ENCODE measurements at regions not wholly inside any gene's neighbourhood (a gene's known extent, or its start where the extent isn't known, plus 50 kb on each side); places are given as distances from the start of the nearest gene placed in this dataset.

DNA sequence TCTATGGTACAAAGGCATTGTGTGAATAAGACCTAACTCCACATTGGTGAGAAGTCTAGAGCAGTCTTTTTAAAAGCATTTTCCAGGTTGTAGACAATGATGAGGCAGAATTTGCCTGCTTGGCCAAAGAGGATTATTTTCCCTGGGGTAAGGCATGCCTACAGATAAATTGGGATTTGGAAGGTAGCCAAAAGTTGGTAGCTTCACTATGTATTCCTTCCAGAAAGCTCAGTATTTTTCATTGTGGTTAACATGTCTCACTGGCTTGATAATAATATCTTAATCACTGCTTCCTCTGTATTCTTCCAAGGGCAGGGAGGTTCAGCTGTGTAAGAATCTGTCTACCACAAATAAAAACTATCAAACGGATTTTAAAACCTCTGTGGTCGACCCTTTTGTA, 590.8 kb upstream of the PRMT6 start:
- H3K27me3 Mint-ChIP-seq (ENCODE audit: low read depth), result no peaks in the 10 kb centered on the region
- Histone ChIP-seq H2BK20ac (ENCODE audit: low read depth, low read length, poor library complexity, severe bottlenecking) (no peak overlapping the region), H3K27me3 (ENCODE audit: insufficient read depth, low read length) (no peaks in the 10 kb centered on the region), H4K5ac (ENCODE audit: insufficient read length, low read depth, low read length) (no peak overlapping the region), H3K23ac (ENCODE audit: insufficient read length, low read depth, low read length) (no peak overlapping the region), H3K4me1 (ENCODE audit: insufficient read depth, low read length) (no peaks in the 10 kb centered on the region), H4K8ac (replicated peaks; ENCODE audit: insufficient read length, low read depth, low read length) (no peak overlapping the region), H2AFZ (ENCODE audit: low read length) (no peak overlapping the region), H3K4ac (ENCODE audit: low read depth, low read length) (no peak overlapping the region), H3K9ac (ENCODE audit: extremely low read depth, insufficient read length, low read length) (no peak overlapping the region), H2AK5ac (ENCODE audit: insufficient read length, low read length) (no peak overlapping the region), H3K56ac (ENCODE audit: insufficient read length, low read depth, low read length) (no peak overlapping the region), H3K27ac (ENCODE audit: insufficient read length, low read depth, low read length) (no peak overlapping the region), H3K9me3 (ENCODE audit: control insufficient read depth, low read depth, low read length) (no peaks in the 10 kb centered on the region), H2BK120ac (ENCODE audit: low read depth, low read length, poor library complexity, severe bottlenecking) (no peak overlapping the region), H2BK5ac (ENCODE audit: insufficient read length, low read length) (no peak overlapping the region), H4K91ac (ENCODE audit: insufficient read length, low read depth, low read length) (no peak overlapping the region), H3K4me2 (ENCODE audit: insufficient read depth, insufficient read length, low read length) (no peak overlapping the region), H3T11ph (ENCODE audit: low read length) (no peak overlapping the region), H2BK12ac (ENCODE audit: insufficient read length, low read depth, low read length) (no peak overlapping the region), H3K23me2 (ENCODE audit: insufficient read length, low read depth, low read length, poor library complexity, severe bottlenecking) (no peaks in the 10 kb centered on the region), H4K20me1 (ENCODE audit: control insufficient read depth, insufficient read depth, insufficient read length) (no peaks in the 10 kb centered on the region), H3K79me2 (ENCODE audit: insufficient read depth, low read length) (no peaks in the 10 kb centered on the region), H3K79me1 (ENCODE audit: insufficient read depth, low read depth, low read length, poor library complexity, severe bottlenecking) (no peaks in the 10 kb centered on the region), H2BK15ac (ENCODE audit: low read depth, low read length) (no peak overlapping the region), H3K14ac (ENCODE audit: insufficient read depth, low read length) (no peak overlapping the region), H3K18ac (ENCODE audit: insufficient read length, low read depth, low read length) (no peak overlapping the region)
- WGBS (ENCODE audit: extremely low coverage, insufficient read length, low lambda C conversion rate), result no CpG with 5 or more reads among the region's 2 CpGs
- peaks cover 14% of the 10 kb centered on the region in 2 experiments; a peak in 4 of 5 replicates for H3K9me3 Mint-ChIP-seq
- peaks cover 0 to 14% (median 6%) of the 10 kb centered on the region in 3 experiments; a peak in 5 of 7 replicates for H3K36me3 Mint-ChIP-seq (ENCODE audit: insufficient read depth in 1 of 3, low read depth in 3 of 3)
- H3K4me3 Mint-ChIP-seq, result no peak overlapping the region
- no peaks in the 10 kb centered on the region for H3K4me1 Mint-ChIP-seq
- no peak for DNase-seq
- H3K27ac Mint-ChIP-seq, result no peak overlapping the region; a peak in 1 of 7 replicates
- TF ChIP-seq CTCF (conservative IDR thresholded peaks at IDR 0.05), result no peak

All from H9 (cell line).